Stimulated activated naive B cell treated with anti-CD40 and anti-IgM and Interleukin-4, amounts not matched to agents 10 μg/mL and 1 μg/mL and 100 μg/mL, for 72 hours (primary cell): ENCODE measurements at regions not wholly inside any gene's neighbourhood (a gene's known extent, or its start where the extent isn't known, plus 50 kb on each side); places are given as distances from the start of the nearest gene placed in this dataset.

Experiments
- ATAC-seq, 2 donors: fragments of 150-1000 bp; cut with Tn5 transposase; replicated peaks; 2 replicates each; pipeline ENCODE4 v1.10.0; 2021; ENCODE audit warnings: moderate library complexity in 1 of 2
- DNase-seq: peaks from one replicate; pipeline ENCODE4 v3.0.0; 2021
- H3K27ac Mint-ChIP-seq: one replicate; pipeline ENCODE4 v1.8.0; 2022; ENCODE audit warnings: mild to moderate bottlenecking, mixed read lengths
- H3K27me3 Mint-ChIP-seq, 2 donors: one replicate each; pipeline ENCODE4 v1.8.0; 2022; ENCODE audit warnings: mixed read lengths in 2 of 2
- H3K36me3 Mint-ChIP-seq, 2 donors: one replicate each; pipeline ENCODE4 v1.8.0; 2022; ENCODE audit warnings: mixed read lengths in 2 of 2, mild to moderate bottlenecking in 1 of 2
- H3K4me1 Mint-ChIP-seq, 2 donors: one replicate each; pipeline ENCODE4 v1.8.0; 2022; ENCODE audit warnings: mixed read lengths in 2 of 2, mild to moderate bottlenecking in 1 of 2
- H3K4me3 Mint-ChIP-seq, 2 donors: one replicate each; pipeline ENCODE4 v1.8.0; 2022; ENCODE audit warnings: mild to moderate bottlenecking in 2 of 2, mixed read lengths in 2 of 2, moderate library complexity in 1 of 2
- H3K9me3 Mint-ChIP-seq, 2 donors: one replicate each; pipeline ENCODE4 v1.8.0; 2022; ENCODE audit warnings: mixed read lengths in 2 of 2, mild to moderate bottlenecking in 1 of 2

- Mint-ChIP-seq H3K9me3 (no peaks in the 10 kb centered on the region), H3K27me3 (peaks cover 7% of the 10 kb centered on the region in 2 donors), H3K4me3 (no peak overlapping the region), H3K36me3 (no peaks in the 10 kb centered on the region), H3K4me1 (no peaks in the 10 kb centered on the region), H3K27ac (no peak overlapping the region)
- no peak for ATAC-seq
- DNase-seq: no peak
Observed at GRCh38 chr5:35430381-35431162, 187.1 kb upstream of the SPEF2 start.

GRCh38 chr5:35420200-35420599 is 189.9 kb upstream of the PRLR start:
- ATAC-seq (no peak), DNase-seq (no peak)
- Mint-ChIP-seq H3K4me1 (no peaks in the 10 kb centered on the region), H3K27me3 (peaks cover 4 to 19% of the 10 kb centered on the region in 2 donors), H3K36me3 (no peaks in the 10 kb centered on the region), H3K4me3 (no peak overlapping the region), H3K9me3 (no peaks in the 10 kb centered on the region), H3K27ac (no peak overlapping the region)

- Mint-ChIP-seq H3K36me3 (peaks cover 0 to 3% of the 10 kb centered on the region in 2 donors), H3K27me3 (peaks cover 4 to 16% of the 10 kb centered on the region in 2 donors), H3K4me3 (no peak overlapping the region), H3K27ac (no peak overlapping the region), H3K9me3 (peaks cover 3 to 7% of the 10 kb centered on the region in 2 donors), H3K4me1 (no peaks in the 10 kb centered on the region)
- no peak for ATAC-seq
- no peak for DNase-seq
Observed at GRCh38 chr5:35417040-35417439, 186.8 kb upstream of the PRLR start.

- H3K4me1 Mint-ChIP-seq: no peaks in the 10 kb centered on the region
- no peak overlapping the region for H3K4me3 Mint-ChIP-seq
- no peak for ATAC-seq
- H3K36me3 Mint-ChIP-seq: peaks cover 0 to 3% of the 10 kb centered on the region in 2 donors
- peaks cover 5 to 7% of the 10 kb centered on the region in 2 donors for H3K9me3 Mint-ChIP-seq
- no peak for DNase-seq
- H3K27me3 Mint-ChIP-seq: peaks cover 4 to 15% of the 10 kb centered on the region in 2 donors
- no peak overlapping the region for H3K27ac Mint-ChIP-seq
Observed at GRCh38 chr5:35416217-35416988, 186.1 kb upstream of the PRLR start.

- H3K9me3 Mint-ChIP-seq: peaks cover 5 to 12% of the 10 kb centered on the region in 2 donors
- H3K27me3 Mint-ChIP-seq: peaks cover 0 to 15% of the 10 kb centered on the region in 2 donors
- H3K36me3 Mint-ChIP-seq: peaks cover 0 to 3% of the 10 kb centered on the region in 2 donors
- no peak overlapping the region for H3K27ac Mint-ChIP-seq
- no peak overlapping the region for H3K4me3 Mint-ChIP-seq
- ATAC-seq: no peak
- no peak for DNase-seq
- H3K4me1 Mint-ChIP-seq: no peaks in the 10 kb centered on the region
Observed at GRCh38 chr5:35415309-35415708, 185.0 kb upstream of the PRLR start.

- Mint-ChIP-seq H3K36me3 (peaks cover 0 to 3% of the 10 kb centered on the region in 2 donors), H3K4me3 (no peak overlapping the region), H3K9me3 (peaks cover 7 to 12% of the 10 kb centered on the region in 2 donors), H3K4me1 (no peaks in the 10 kb centered on the region), H3K27ac (no peak overlapping the region), H3K27me3 (peaks cover 0 to 5% of the 10 kb centered on the region in 2 donors)
- ATAC-seq: no peak
- no peak for DNase-seq
Observed at GRCh38 chr5:35409361-35409760, 179.1 kb upstream of the PRLR start.

GRCh38 chr5:35408146-35408545 is 177.9 kb upstream of the PRLR start:
- DNase-seq: no peak
- ATAC-seq: no peak

GRCh38 chr5:35407697-35408096 is 177.4 kb upstream of the PRLR start:
- no peaks in the 10 kb centered on the region for H3K4me1 Mint-ChIP-seq
- H3K9me3 Mint-ChIP-seq: peaks cover 8 to 10% of the 10 kb centered on the region in 2 donors
- no peak overlapping the region for H3K4me3 Mint-ChIP-seq
- peaks cover 0 to 3% of the 10 kb centered on the region in 2 donors for H3K36me3 Mint-ChIP-seq
- ATAC-seq (no peak), DNase-seq (no peak)
- peaks cover 0 to 5% of the 10 kb centered on the region in 2 donors for H3K27me3 Mint-ChIP-seq
- H3K27ac Mint-ChIP-seq: no peak overlapping the region

More at GRCh38 chr5:35408146-35408545, 177.9 kb upstream of the PRLR start:
- no peaks in the 10 kb centered on the region for H3K4me1 Mint-ChIP-seq
- peaks cover 0 to 5% of the 10 kb centered on the region in 2 donors for H3K27me3 Mint-ChIP-seq
- peaks cover 8 to 14% of the 10 kb centered on the region in 2 donors for H3K9me3 Mint-ChIP-seq
- H3K36me3 Mint-ChIP-seq: peaks cover 0 to 3% of the 10 kb centered on the region in 2 donors
- no peak overlapping the region for H3K27ac Mint-ChIP-seq
- H3K4me3 Mint-ChIP-seq: no peak overlapping the region

- peaks cover 5% of the 10 kb centered on the region in 2 donors for H3K9me3 Mint-ChIP-seq
- H3K27me3 Mint-ChIP-seq: peaks cover 0 to 5% of the 10 kb centered on the region in 2 donors
- no peak overlapping the region for H3K27ac Mint-ChIP-seq
- DNase-seq (no peak), ATAC-seq (no peak)
- H3K4me3 Mint-ChIP-seq: no peak overlapping the region
- H3K4me1 Mint-ChIP-seq: no peaks in the 10 kb centered on the region
- H3K36me3 Mint-ChIP-seq: no peaks in the 10 kb centered on the region
Observed at GRCh38 chr5:35405938-35406337, 175.7 kb upstream of the PRLR start.

- no peaks in the 10 kb centered on the region for H3K4me1 Mint-ChIP-seq
- H3K36me3 Mint-ChIP-seq: no peaks in the 10 kb centered on the region
- no peak for ATAC-seq
- no peak overlapping the region for H3K27ac Mint-ChIP-seq
- no peak overlapping the region for H3K4me3 Mint-ChIP-seq
- H3K9me3 Mint-ChIP-seq: peaks cover 3 to 5% of the 10 kb centered on the region in 2 donors
- no peak for DNase-seq
- peaks cover 0 to 5% of the 10 kb centered on the region in 2 donors for H3K27me3 Mint-ChIP-seq
Observed at GRCh38 chr5:35404701-35405100, 174.4 kb upstream of the PRLR start.

- DNase-seq (no peak), ATAC-seq (peak; percentile 41 to 54)
- Mint-ChIP-seq H3K4me1 (peaks cover 0 to 6% of the 10 kb centered on the region in 2 donors), H3K36me3 (no peaks in the 10 kb centered on the region), H3K9me3 (peaks cover 12 to 13% of the 10 kb centered on the region in 2 donors), H3K27ac (peak overlapping the region; percentile 31), H3K27me3 (peaks cover 0 to 4% of the 10 kb centered on the region in 2 donors), H3K4me3 (no peak overlapping the region)
Observed at GRCh38 chr5:35393901-35394300, 163.6 kb upstream of the PRLR start.

- no peak for ATAC-seq
- no peak for DNase-seq
- peaks cover 0 to 8% of the 10 kb centered on the region in 2 donors for H3K9me3 Mint-ChIP-seq
- peaks cover 0 to 5% of the 10 kb centered on the region in 2 donors for H3K27me3 Mint-ChIP-seq
- H3K4me3 Mint-ChIP-seq: no peak overlapping the region
- H3K4me1 Mint-ChIP-seq: no peaks in the 10 kb centered on the region
- H3K36me3 Mint-ChIP-seq: no peaks in the 10 kb centered on the region
- H3K27ac Mint-ChIP-seq: no peak overlapping the region
Observed at GRCh38 chr5:35384658-35385057, 154.4 kb upstream of the PRLR start.

GRCh38 chr5:35383041-35383440 is 152.8 kb upstream of the PRLR start:
- H3K4me1 Mint-ChIP-seq: no peaks in the 10 kb centered on the region
- ATAC-seq: no peak
- DNase-seq: no peak
- no peaks in the 10 kb centered on the region for H3K36me3 Mint-ChIP-seq
- no peak overlapping the region for H3K4me3 Mint-ChIP-seq
- peaks cover 0 to 4% of the 10 kb centered on the region in 2 donors for H3K9me3 Mint-ChIP-seq
- H3K27ac Mint-ChIP-seq: no peak overlapping the region
- peaks cover 0 to 5% of the 10 kb centered on the region in 2 donors for H3K27me3 Mint-ChIP-seq

- H3K36me3 Mint-ChIP-seq: no peaks in the 10 kb centered on the region
- H3K27me3 Mint-ChIP-seq: peaks cover 4 to 17% of the 10 kb centered on the region in 2 donors
- no peak overlapping the region for H3K27ac Mint-ChIP-seq
- no peak for DNase-seq
- H3K4me3 Mint-ChIP-seq: no peak overlapping the region
- no peak for ATAC-seq
- peaks cover 0 to 1% of the 10 kb centered on the region in 2 donors for H3K9me3 Mint-ChIP-seq
- H3K4me1 Mint-ChIP-seq: no peaks in the 10 kb centered on the region
Observed at GRCh38 chr5:35377653-35378052, 147.4 kb upstream of the PRLR start.
